22Rv1 (cell line): ENCODE measurements at regions not wholly inside any gene's neighbourhood (a gene's known extent, or its start where the extent isn't known, plus 50 kb on each side); places are given as distances from the start of the nearest gene placed in this dataset.

Experiments
- H3K27ac ChIP-seq: fragments of 450-650 bp; 2 replicates; pipeline ENCODE4 v1.5.1; 2017
- CTCF ChIP-seq: fragments of 450-650 bp; IDR thresholded peaks from 2 replicates; pipeline ENCODE4 v1.5.1; 2017; ENCODE audit warnings: mild to moderate bottlenecking
- ZFX ChIP-seq: fragments of 450-650 bp; IDR thresholded peaks from 2 replicates; pipeline ENCODE4 v1.6.1; 2017; ENCODE audit warnings: antibody characterized with exemption, borderline replicate concordance

DNA sequence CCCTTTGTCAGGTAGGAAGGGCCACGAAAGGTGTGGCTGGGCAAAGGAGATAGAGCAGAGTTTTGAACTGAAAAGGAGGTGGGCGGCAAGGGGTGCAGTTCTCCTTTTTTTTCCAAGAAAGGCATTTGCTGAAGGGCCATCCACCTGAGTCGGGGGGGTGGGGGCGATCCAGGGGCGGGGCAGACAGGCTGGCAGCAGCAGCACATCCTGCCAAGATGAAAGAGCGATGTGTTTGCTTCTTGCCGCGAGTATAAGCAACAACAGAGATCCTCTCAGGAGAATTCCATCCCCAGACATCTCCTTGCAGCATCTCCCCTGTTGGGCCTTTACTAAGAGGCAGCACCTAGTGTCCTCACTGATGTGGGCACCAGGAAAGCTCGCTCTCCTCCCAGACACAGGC, 516.5 kb downstream of the CD83 start:
- TF ChIP-seq ZFX (no peak), CTCF (no peak)
- H3K27ac ChIP-seq, result no peak overlapping the region

GRCh38 chr6:14635195-14635594, 517.6 kb downstream of the CD83 start:
- H3K27ac ChIP-seq, result no peak overlapping the region
- no peak for TF ChIP-seq ZFX
- TF ChIP-seq CTCF, result no peak

DNA sequence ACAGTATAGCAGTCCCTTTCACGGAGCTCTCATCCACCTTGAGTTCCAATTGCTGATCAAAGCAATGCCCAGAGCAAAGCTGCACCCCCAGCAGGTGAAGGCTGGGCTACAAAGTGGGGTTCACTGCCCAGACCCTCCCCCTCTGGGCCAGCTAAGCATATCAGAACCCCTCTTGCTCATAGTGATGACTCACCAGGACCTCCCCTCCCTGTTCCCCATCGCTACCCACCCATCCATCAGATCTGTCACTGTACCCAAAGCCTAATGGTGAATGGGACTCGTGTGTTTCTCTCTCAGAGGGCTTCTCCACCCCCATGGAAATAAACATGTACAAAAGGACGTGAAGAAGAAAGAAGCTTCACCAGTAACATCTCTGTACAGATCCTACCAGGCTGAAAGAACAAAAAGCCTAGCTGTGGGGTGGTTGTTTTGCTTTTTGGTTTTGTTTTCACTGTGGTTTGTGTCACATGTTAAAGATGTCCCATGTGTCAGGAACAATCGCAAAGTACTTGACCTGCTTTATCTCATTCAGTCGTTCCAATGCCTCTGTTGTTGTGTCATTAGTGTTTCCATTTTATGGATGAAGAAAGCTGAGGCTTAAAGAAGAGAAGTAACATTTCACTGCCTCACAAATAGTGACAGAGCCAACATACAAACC, 518.5 kb downstream of the CD83 start:
- no peak overlapping the region for H3K27ac ChIP-seq

GRCh38 chr6:14638435-14638905, 520.9 kb downstream of the CD83 start:
- TF ChIP-seq ZFX, result no peak
- TF ChIP-seq CTCF, result no peak
- H3K27ac ChIP-seq, result no peak overlapping the region

More for the DNA sequence above, 518.5 kb downstream of the CD83 start:
- no peak for TF ChIP-seq CTCF
- no peak for TF ChIP-seq ZFX

GRCh38 chr6:14638906-14639761, 521.6 kb downstream of the CD83 start:
- H3K27ac ChIP-seq, result no peak overlapping the region

GRCh38 chr6:14639983-14640599, 522.5 kb downstream of the CD83 start:
- H3K27ac ChIP-seq, result no peak overlapping the region
- TF ChIP-seq CTCF (no peak), ZFX (no peak)

More at GRCh38 chr6:14638906-14639761, 521.6 kb downstream of the CD83 start:
- TF ChIP-seq ZFX (no peak), CTCF (no peak)
